SU-DHL-6 (cell line): ENCODE measurements at regions not wholly inside any gene's neighbourhood (a gene's known extent, or its start where the extent isn't known, plus 50 kb on each side); places are given as distances from the start of the nearest gene placed in this dataset.

Source experiments
- H2AFZ ChIP-seq: fragments of 200-600 bp; sonication (generic); 2 replicates; pipeline ENCODE4 v1.6.1; 2014; ENCODE audit warnings: low read depth, mild to moderate bottlenecking, moderate library complexity, mixed read lengths, antibody characterized with exemption, low read length; ENCODE audit not compliant: severe bottlenecking
- H3F3A ChIP-seq: fragments of 200-600 bp; shearing (Covaris generic); 2 replicates; pipeline ENCODE4 v1.6.0; 2016; ENCODE audit warnings: antibody characterized with exemption, mild to moderate bottlenecking; ENCODE audit not compliant: insufficient read depth
- H3K27ac ChIP-seq: fragments of 200-600 bp; sonication (generic); 2 replicates; pipeline ENCODE4 v1.5.1; 2016; ENCODE audit warnings: low read depth, mild to moderate bottlenecking, low read length, moderate library complexity, mixed read lengths
- H3K27me3 ChIP-seq: fragments of 200-600 bp; sonication (generic), shearing (Covaris generic); 2 replicates; pipeline ENCODE4 v1.6.0; 2014; ENCODE audit warnings: mild to moderate bottlenecking, low read length
- H3K36me3 ChIP-seq: fragments of 200-600 bp; sonication (generic); 2 replicates; pipeline ENCODE4 v1.6.1; 2014; ENCODE audit warnings: mild to moderate bottlenecking, low read length, mixed read lengths
- H3K4me2 ChIP-seq: fragments of 300-600, 200-600 bp; shearing (Covaris generic), sonication (generic); 2 replicates; pipeline ENCODE4 v1.6.0; 2014; ENCODE audit warnings: low read length, low read depth, mild to moderate bottlenecking; ENCODE audit not compliant: poor library complexity, severe bottlenecking
- H3K4me3 ChIP-seq: fragments of 200-600 bp; sonication (generic); 2 replicates; pipeline ENCODE4 v1.5.1; 2014; ENCODE audit warnings: antibody characterized with exemption, low read length, mild to moderate bottlenecking, mixed read lengths; ENCODE audit not compliant: insufficient read depth, poor library complexity, severe bottlenecking
- H3K79me2 ChIP-seq: fragments of 200-600 bp; sonication (generic); 2 replicates; pipeline ENCODE4 v1.6.1; 2014; ENCODE audit warnings: mild to moderate bottlenecking, low read length, moderate library complexity; ENCODE audit not compliant: insufficient read depth
- H3K9ac ChIP-seq: fragments of 200-600 bp; sonication (generic); 2 replicates; pipeline ENCODE4 v1.7.0; 2014; ENCODE audit warnings: mild to moderate bottlenecking, low read length
- H3K9me2 ChIP-seq: fragments of 200-600 bp; sonication (generic); replicated peaks from 2 replicates; pipeline ENCODE4 v1.6.1; 2014; ENCODE audit warnings: low read length; ENCODE audit not compliant: insufficient read depth
- H3K9me3 ChIP-seq: fragments of 200-600 bp; sonication (generic); 2 replicates; pipeline ENCODE4 v1.6.1; 2014; ENCODE audit warnings: low read length, mixed read lengths; ENCODE audit not compliant: insufficient read depth
- H4K20me1 ChIP-seq: fragments of 200-600 bp; sonication (generic); 2 replicates; pipeline ENCODE4 v1.6.1; 2014; ENCODE audit warnings: low read depth, mild to moderate bottlenecking, antibody characterized with exemption, low read length, moderate library complexity, mixed read lengths
- EZH2phosphoT487 ChIP-seq: fragments of 200-600 bp; sonication (generic), shearing (Covaris generic); conservative IDR thresholded peaks from 2 replicates; pipeline ENCODE4 v1.6.1; 2018; ENCODE audit warnings: mild to moderate bottlenecking, antibody characterized with exemption, low read length, moderate library complexity, mixed read lengths
- TF ChIP-seq, protein P1 (sequence below): fragments of 200-600 bp; sonication (generic); IDR thresholded peaks from one replicate; pipeline ENCODE4 v1.5.1; 2017; ENCODE audit warnings: antibody characterized with exemption, mild to moderate bottlenecking, low read length, moderate library complexity; ENCODE audit not compliant: insufficient read depth, poor library complexity, severe bottlenecking

DNA sequence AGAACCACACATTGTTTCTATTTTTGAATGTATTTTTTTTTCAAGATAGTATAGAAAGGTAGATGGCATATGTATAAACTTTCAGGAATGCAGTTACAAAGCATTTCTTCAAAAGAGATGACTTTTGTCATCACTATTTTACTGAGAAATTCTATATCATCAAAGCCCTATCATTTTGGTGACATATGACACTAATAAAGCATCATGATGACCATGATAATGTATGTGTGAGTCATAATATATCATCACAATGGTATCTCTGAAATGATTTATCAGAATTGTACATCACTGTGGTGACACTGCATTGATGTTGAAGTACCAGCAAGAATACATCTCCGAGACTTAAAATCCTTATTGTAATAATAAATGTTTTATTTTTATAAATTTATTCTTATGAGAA is 1740.8 kb downstream of the PCDH7 start:
- Histone ChIP-seq H2AFZ (no peak overlapping the region), H3K9ac (no peak overlapping the region), H3K27me3 (no peaks in the 10 kb centered on the region), H3K9me3 (0 out of 2 replicates have a peak, but pooled peaks cover 3% of the 10 kb centered on the region), H3K36me3 (no peaks in the 10 kb centered on the region), H3K9me2 (no peaks in the 10 kb centered on the region), H3K79me2 (no peaks in the 10 kb centered on the region), H3F3A (no peaks in the 10 kb centered on the region), H3K27ac (no peak overlapping the region), H4K20me1 (no peaks in the 10 kb centered on the region), H3K4me2 (no peak overlapping the region), H3K4me3 (no peak overlapping the region)
- no peak for TF ChIP-seq EZH2phosphoT487
- TF ChIP-seq, protein P1, sequence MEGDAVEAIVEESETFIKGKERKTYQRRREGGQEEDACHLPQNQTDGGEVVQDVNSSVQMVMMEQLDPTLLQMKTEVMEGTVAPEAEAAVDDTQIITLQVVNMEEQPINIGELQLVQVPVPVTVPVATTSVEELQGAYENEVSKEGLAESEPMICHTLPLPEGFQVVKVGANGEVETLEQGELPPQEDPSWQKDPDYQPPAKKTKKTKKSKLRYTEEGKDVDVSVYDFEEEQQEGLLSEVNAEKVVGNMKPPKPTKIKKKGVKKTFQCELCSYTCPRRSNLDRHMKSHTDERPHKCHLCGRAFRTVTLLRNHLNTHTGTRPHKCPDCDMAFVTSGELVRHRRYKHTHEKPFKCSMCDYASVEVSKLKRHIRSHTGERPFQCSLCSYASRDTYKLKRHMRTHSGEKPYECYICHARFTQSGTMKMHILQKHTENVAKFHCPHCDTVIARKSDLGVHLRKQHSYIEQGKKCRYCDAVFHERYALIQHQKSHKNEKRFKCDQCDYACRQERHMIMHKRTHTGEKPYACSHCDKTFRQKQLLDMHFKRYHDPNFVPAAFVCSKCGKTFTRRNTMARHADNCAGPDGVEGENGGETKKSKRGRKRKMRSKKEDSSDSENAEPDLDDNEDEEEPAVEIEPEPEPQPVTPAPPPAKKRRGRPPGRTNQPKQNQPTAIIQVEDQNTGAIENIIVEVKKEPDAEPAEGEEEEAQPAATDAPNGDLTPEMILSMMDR = no peak

DNA sequence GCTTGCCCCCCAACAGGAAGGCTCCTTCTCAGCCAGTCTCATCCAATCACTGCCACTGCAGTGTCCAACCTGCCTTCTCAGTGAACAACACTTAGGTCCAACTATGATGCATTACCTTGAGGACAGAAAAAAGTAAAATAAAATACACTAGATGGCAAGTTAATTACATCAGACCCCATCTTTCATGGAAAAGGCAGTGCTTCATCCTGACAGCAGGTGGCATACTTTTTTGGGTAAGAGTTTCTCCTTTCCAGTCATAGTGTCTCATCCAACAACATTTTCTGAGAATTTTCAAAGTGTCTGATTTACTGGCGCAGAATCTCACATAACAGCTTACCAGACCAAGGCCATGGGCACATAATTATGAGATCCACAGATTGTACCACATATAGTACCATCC is 1742.8 kb downstream of the PCDH7 start:
- Histone ChIP-seq H3K36me3 (peaks cover 3% of the 10 kb centered on the region; the same call in 1 of the 2 replicates), H3K79me2 (no peaks in the 10 kb centered on the region), H2AFZ (no peak overlapping the region)

DNA sequence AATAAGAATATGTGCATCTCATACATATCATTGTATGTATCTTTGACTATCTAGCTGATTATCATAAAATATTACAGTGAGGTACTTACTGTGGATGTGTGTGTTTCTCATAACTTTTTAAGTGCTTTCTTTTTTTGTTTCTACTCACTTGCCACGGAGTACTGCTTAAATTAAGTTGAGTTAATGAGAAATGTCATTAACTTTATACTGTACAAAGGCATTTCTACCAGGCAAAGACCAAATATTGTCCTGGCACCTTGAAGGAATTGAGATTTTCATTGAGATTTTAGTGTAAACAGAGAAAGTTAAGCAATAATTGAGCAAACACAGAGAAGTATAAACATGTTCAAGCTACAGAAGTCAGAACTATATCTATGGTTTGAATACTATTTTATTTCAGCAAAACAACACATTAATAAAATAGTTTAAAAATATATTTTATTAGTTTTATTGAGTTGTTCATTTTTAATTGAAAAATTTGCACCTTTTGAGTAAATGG is 1750.0 kb downstream of the PCDH7 start:
- TF ChIP-seq EZH2phosphoT487 = no peak
- TF ChIP-seq, protein P1 = no peak

More for the DNA sequence above, 1742.8 kb downstream of the PCDH7 start:
- 0 out of 2 replicates have a peak, but pooled peaks cover 3% of the 10 kb centered on the region for H3K9me3 ChIP-seq
- no peak overlapping the region for H3K9ac ChIP-seq
- H3K4me2 ChIP-seq = no peak overlapping the region
- H3K9me2 ChIP-seq = no peaks in the 10 kb centered on the region
- H3K27me3 ChIP-seq = no peaks in the 10 kb centered on the region
- no peak for TF ChIP-seq EZH2phosphoT487
- TF ChIP-seq, protein P1 = peak; percentile 43
- H3K27ac ChIP-seq = no peak overlapping the region
- H3F3A ChIP-seq = no peaks in the 10 kb centered on the region
- H3K4me3 ChIP-seq = no peak overlapping the region
- H4K20me1 ChIP-seq = no peaks in the 10 kb centered on the region

More for the DNA sequence above, 1750.0 kb downstream of the PCDH7 start:
- H2AFZ ChIP-seq = peak overlapping the region; percentile 79
- H3K9me2 ChIP-seq = no peaks in the 10 kb centered on the region
- H3K4me2 ChIP-seq = no peak overlapping the region
- H3F3A ChIP-seq = 0 out of 2 replicates have a peak, but pooled peaks cover 2% of the 10 kb centered on the region
- H3K4me3 ChIP-seq = no peak overlapping the region
- H3K9me3 ChIP-seq = no peaks in the 10 kb centered on the region
- H3K79me2 ChIP-seq = no peaks in the 10 kb centered on the region
- no peak overlapping the region for H3K9ac ChIP-seq
- H4K20me1 ChIP-seq = no peaks in the 10 kb centered on the region
- no peak overlapping the region for H3K27ac ChIP-seq
- peaks cover 3% of the 10 kb centered on the region; the same call in 1 of the 2 replicates for H3K36me3 ChIP-seq
- H3K27me3 ChIP-seq = no peaks in the 10 kb centered on the region
